K562 (cell line): ENCODE measurements at regions not wholly inside any gene's neighbourhood (a gene's known extent, or its start where the extent isn't known, plus 50 kb on each side); places are given as distances from the start of the nearest gene placed in this dataset.

ENCODE experiments used
- CEBPG ChIP-seq, 3 experiments: fragments of 200-800 bp in 1 of 3; sonication (Bioruptor generic) in 1 of 3; sonication (generic) in 1 of 3; formaldehyde crosslinking in 1 of 3; IDR thresholded peaks in 2 of 3; conservative IDR thresholded peaks in 1 of 3; 2 replicates each; pipeline versions ENCODE4 v1.6.1 to v1.8.0; 2016 to 2022; ENCODE audit warnings: missing compliant biosample characterization in 2 of 3, missing genetic modification characterization in 2 of 3, mild to moderate bottlenecking in 1 of 3, missing genetic modification reagents in 1 of 3
- HBP1 ChIP-seq: fragments of 450-650 bp; formaldehyde crosslinking; IDR thresholded peaks from 2 replicates; pipeline ENCODE4 v1.4.0; 2022; ENCODE audit warnings: missing genetic modification characterization
- HDAC8 ChIP-seq: fragments of 450-650 bp; IDR thresholded peaks from 2 replicates; pipeline ENCODE4 v1.6.1; 2016; ENCODE audit warnings: mild to moderate bottlenecking, missing genetic modification characterization, moderate library complexity, missing compliant biosample characterization
- HIVEP1 ChIP-seq: fragments of 250-450 bp; sonication (Bioruptor Pico); IDR thresholded peaks from 2 replicates; pipeline ENCODE4 v1.4.0; 2020; ENCODE audit warnings: mild to moderate bottlenecking
- LEF1 ChIP-seq: fragments of 450-650 bp; IDR thresholded peaks from 2 replicates; pipeline ENCODE4 v1.6.1; 2016; ENCODE audit warnings: mild to moderate bottlenecking
- MCM3 ChIP-seq: fragments of 450-650 bp; IDR thresholded peaks from 2 replicates; pipeline ENCODE4 v1.6.1; 2016
- MYBL2 ChIP-seq, 2 experiments: fragments of 450-650 bp in 1 of 2; sonication (generic) in 1 of 2; formaldehyde crosslinking in 1 of 2; IDR thresholded peaks; 2 replicates each; pipeline versions ENCODE4 v1.6.1 to v1.8.1; 2017 to 2022; ENCODE audit warnings: borderline replicate concordance in 1 of 2, inconsistent platforms in 1 of 2, low read depth in 1 of 2, mild to moderate bottlenecking in 1 of 2, missing genetic modification reagents in 1 of 2, moderate library complexity in 1 of 2
- MYC ChIP-seq, 2 experiments: fragments of 250-450 bp in 1 of 2; sonication (Bioruptor Pico) in 1 of 2; IDR thresholded peaks; 2 replicates each; pipeline versions ENCODE4 v1.5.1 to v1.6.1; 2012 to 2021; ENCODE audit warnings: low read depth in 2 of 2, borderline replicate concordance in 1 of 2, improper control_type of control experiment in 1 of 2, low read length in 1 of 2, mild to moderate bottlenecking in 1 of 2, moderate library complexity in 1 of 2
- NCOA6 ChIP-seq: fragments of 450-650 bp; IDR thresholded peaks from 2 replicates; pipeline ENCODE4 v1.6.1; 2017; ENCODE audit warnings: mild to moderate bottlenecking
- NKRF ChIP-seq: fragments of 450-650 bp; IDR thresholded peaks from 2 replicates; pipeline ENCODE4 v1.6.1; 2016; ENCODE audit warnings: borderline replicate concordance
- RBBP5 ChIP-seq: fragments of 200-600 bp; sonication (generic); IDR thresholded peaks from 2 replicates; pipeline ENCODE4 v1.6.1; 2012; ENCODE audit warnings: borderline replicate concordance, mild to moderate bottlenecking, low read length, control low read depth, inconsistent platforms; ENCODE audit not compliant: insufficient read depth, poor library complexity, severe bottlenecking
- RREB1 ChIP-seq: fragments of 250-450 bp; sonication (Bioruptor Pico); IDR thresholded peaks from 2 replicates; pipeline ENCODE4 v1.4.0; 2020
- ZBTB8A ChIP-seq: fragments of 450-650 bp; IDR thresholded peaks from 2 replicates; pipeline ENCODE4 v1.6.1; 2018; ENCODE audit warnings: mild to moderate bottlenecking, moderate library complexity; ENCODE audit not compliant: partially characterized antibody
- ZNF511 ChIP-seq: sonication (generic); formaldehyde crosslinking; IDR thresholded peaks from 2 replicates; pipeline ENCODE4 v1.8.0; 2022; ENCODE audit warnings: mild to moderate bottlenecking, missing genetic modification reagents
- ZNF695 ChIP-seq: fragments of 450-650 bp; formaldehyde crosslinking; IDR thresholded peaks from 2 replicates; pipeline ENCODE4 v1.4.0; 2020; ENCODE audit warnings: mild to moderate bottlenecking, moderate library complexity
- ZNF780A ChIP-seq: fragments of 250-450 bp; sonication (Bioruptor Pico); IDR thresholded peaks from 2 replicates; pipeline ENCODE4 v1.5.0; 2021; ENCODE audit warnings: mild to moderate bottlenecking

GRCh38 chr20:53753880-53754459 is 160.3 kb upstream of the ZNF217 start (continued):
- TF ChIP-seq NCOA6 (peak; percentile 51; the same call in 1 of the 2 replicates), HDAC8 (tag) (no peak), MCM3 (peak; percentile 89), MYC (IDR thresholded peaks at IDR 0.05; ENCODE audit: low read depth, low read length) (no peak; the same call in 1 of the 2 replicates), MYC (CRISPR knock-in tag; IDR thresholded peaks at IDR 0.05; ENCODE audit: borderline replicate concordance, low read depth) (no peak), NKRF (peak; percentile 56; the same call in 1 of the 2 replicates), HBP1 (CRISPR knock-in tag) (peak; percentile 60; the same call in 1 of the 2 replicates), ZNF511 (no peak), RBBP5 (no peak), ZBTB8A (no peak), CEBPG (CRISPR knock-in tag; IDR thresholded peaks at IDR 0.05) (no peak), CEBPG (tag; conservative IDR thresholded peaks at IDR 0.05 in 1 of 2, IDR thresholded peaks at IDR 0.05 in 1 of 2) (no peak), HIVEP1 (no peak), ZNF780A (CRISPR knock-in tag) (no peak), RREB1 (CRISPR knock-in tag) (no peak), ZNF695 (CRISPR knock-in tag) (no peak), LEF1 (peak; percentile 88), MYBL2 (IDR thresholded peaks at IDR 0.05; ENCODE audit: low read depth) (0 out of 2 replicates have a peak, but pooled peaks have one; percentile 26), MYBL2 (CRISPR knock-in tag; IDR thresholded peaks at IDR 0.05; ENCODE audit: borderline replicate concordance) (no peak)
